Naive thymus-derived CD8-positive, alpha-beta T cell (primary cell): ENCODE measurements at regions not wholly inside any gene's neighbourhood (a gene's known extent, or its start where the extent isn't known, plus 50 kb on each side); places are given as distances from the start of the nearest gene placed in this dataset.

ENCODE experiments used
- ATAC-seq, 2 donors: fragments of 150-1000 bp; cut with Tn5 transposase in 1 of 2; sonication (Bioruptor Pico), chemical (Tn5 transposase) in 1 of 2; 1 replicate in 1 of 2; 2 replicates in 1 of 2; pipeline ENCODE4 v1.10.0; 2021; ENCODE audit warnings: mild to moderate bottlenecking in 2 of 2, moderate library complexity in 2 of 2
- POLR2A ChIA-PET: fragments of 350-600 bp; sonication (Branson Sonifier 250); formaldehyde crosslinking; loops from one replicate; lab custom pipeline; 2021; ENCODE audit warnings: antibody characterized with exemption; lab: Charles Lee
- DNase-seq, 10 donors: peaks; one replicate each; pipeline versions ENCODE4 v3.0.0 to v3.0.0-alpha.2; 2020 to 2022
- H3K27ac Mint-ChIP-seq, 10 donors: one replicate each; pipeline ENCODE4 v1.8.0; 2020 to 2022; ENCODE audit warnings: mild to moderate bottlenecking in 10 of 10, mixed read lengths in 10 of 10, moderate library complexity in 4 of 10, inconsistent platforms in 1 of 10
- H3K27me3 Mint-ChIP-seq, 5 donors: one replicate each; pipeline ENCODE4 v1.8.0; 2021 to 2022; ENCODE audit warnings: mixed read lengths in 5 of 5
- H3K36me3 Mint-ChIP-seq, 3 donors: one replicate each; pipeline ENCODE4 v1.8.0; 2020 to 2022; ENCODE audit warnings: mixed read lengths in 3 of 3, mild to moderate bottlenecking in 2 of 3, inconsistent platforms in 1 of 3
- H3K4me1 Mint-ChIP-seq, 4 donors: one replicate each; pipeline ENCODE4 v1.8.0; 2021 to 2022; ENCODE audit warnings: mixed read lengths in 4 of 4
- H3K4me3 Mint-ChIP-seq, 10 donors: one replicate each; pipeline ENCODE4 v1.8.0; 2020 to 2022; ENCODE audit warnings: mild to moderate bottlenecking in 10 of 10, mixed read lengths in 10 of 10, moderate library complexity in 6 of 10, inconsistent platforms in 1 of 10
- H3K9me3 Mint-ChIP-seq, 9 donors: one replicate each; pipeline ENCODE4 v1.8.0; 2020 to 2022; ENCODE audit warnings: mixed read lengths in 9 of 9, mild to moderate bottlenecking in 3 of 9, inconsistent platforms in 1 of 9, moderate library complexity in 1 of 9

GRCh38 chr14:89489761-89490437 is 72.9 kb upstream of the FOXN3 start:
- peaks cover 30 to 67% (median 60%) of the 10 kb centered on the region in 4 donors for H3K4me1 Mint-ChIP-seq
- H3K4me3 Mint-ChIP-seq = no peak overlapping the region
- no peaks in the 10 kb centered on the region for H3K27me3 Mint-ChIP-seq
- H3K27ac Mint-ChIP-seq = no peak overlapping the region
- H3K36me3 Mint-ChIP-seq = peaks cover 9 to 27% (median 17%) of the 10 kb centered on the region in 3 donors
- DNase-seq (no peak), ATAC-seq (no peak)
- POLR2A ChIA-PET = no interaction called here
- H3K9me3 Mint-ChIP-seq = no peaks in the 10 kb centered on the region

GRCh38 chr14:89486961-89487360 is 69.9 kb upstream of the FOXN3 start:
- no peak overlapping the region for H3K4me3 Mint-ChIP-seq
- H3K27me3 Mint-ChIP-seq = no peaks in the 10 kb centered on the region
- no peaks in the 10 kb centered on the region for H3K9me3 Mint-ChIP-seq
- peak overlapping the region in 2 of 10 donors; percentile 46 to 53 for H3K27ac Mint-ChIP-seq
- peaks cover 9 to 38% (median 21%) of the 10 kb centered on the region in 3 donors for H3K36me3 Mint-ChIP-seq
- H3K4me1 Mint-ChIP-seq = peaks cover 29 to 53% (median 42%) of the 10 kb centered on the region in 4 donors
- DNase-seq (no peak), ATAC-seq (no peak)
- POLR2A ChIA-PET = no interaction called here

GRCh38 chr14:89486505-89486904 is 69.5 kb upstream of the FOXN3 start:
- peaks cover 9 to 40% (median 21%) of the 10 kb centered on the region in 3 donors for H3K36me3 Mint-ChIP-seq
- peak overlapping the region in 1 of 10 donors; percentile 12 for H3K4me3 Mint-ChIP-seq
- DNase-seq (no peak), ATAC-seq (no peak)
- H3K27ac Mint-ChIP-seq = peak overlapping the region in 2 of 10 donors; percentile 53 to 62
- peaks cover 30 to 53% (median 42%) of the 10 kb centered on the region in 4 donors for H3K4me1 Mint-ChIP-seq
- H3K9me3 Mint-ChIP-seq = no peaks in the 10 kb centered on the region
- H3K27me3 Mint-ChIP-seq = no peaks in the 10 kb centered on the region
- POLR2A ChIA-PET = no interaction called here

- no peaks in the 10 kb centered on the region for H3K9me3 Mint-ChIP-seq
- peak overlapping the region in 5 of 10 donors; percentile 9 to 92 (median 49) for H3K27ac Mint-ChIP-seq
- peaks cover 9 to 47% (median 17%) of the 10 kb centered on the region in 3 donors for H3K36me3 Mint-ChIP-seq
- H3K4me1 Mint-ChIP-seq = peaks cover 26 to 44% (median 41%) of the 10 kb centered on the region in 4 donors
- POLR2A ChIA-PET = no interaction called here
- DNase-seq (no peak), ATAC-seq (no peak)
- peak overlapping the region in 1 of 10 donors; percentile 9 for H3K4me3 Mint-ChIP-seq
- no peaks in the 10 kb centered on the region for H3K27me3 Mint-ChIP-seq
These were observed 68.2 kb upstream of the FOXN3 start for GRCh38 chr14:89485264-89485663.

- no peak for ATAC-seq
- peak overlapping the region in 2 of 10 donors; percentile 12 to 53 for H3K27ac Mint-ChIP-seq
- H3K9me3 Mint-ChIP-seq = no peaks in the 10 kb centered on the region
- peak overlapping the region in 1 of 10 donors; percentile 20 for H3K4me3 Mint-ChIP-seq
- H3K36me3 Mint-ChIP-seq = peaks cover 9 to 54% (median 20%) of the 10 kb centered on the region in 3 donors
- POLR2A ChIA-PET = interaction anchor here (0.6 kb wide), 1 partner anchor 1333 kb away, joined by 3 read pairs; no protein-coding TSS in a partner anchor
- H3K27me3 Mint-ChIP-seq = no peaks in the 10 kb centered on the region
- peaks cover 26 to 46% (median 41%) of the 10 kb centered on the region in 4 donors for H3K4me1 Mint-ChIP-seq
- no peak for DNase-seq
These were observed 67.2 kb upstream of the FOXN3 start for GRCh38 chr14:89484051-89484844.

- Mint-ChIP-seq H3K4me3 (no peak overlapping the region), H3K27ac (no peak overlapping the region), H3K4me1 (peaks cover 15 to 44% (median 31%) of the 10 kb centered on the region in 4 donors), H3K9me3 (no peaks in the 10 kb centered on the region), H3K27me3 (no peaks in the 10 kb centered on the region), H3K36me3 (peaks cover 5 to 52% (median 27%) of the 10 kb centered on the region in 3 donors)
- POLR2A ChIA-PET = no interaction called here
- no peak for ATAC-seq
- no peak for DNase-seq
These were observed 64.2 kb upstream of the FOXN3 start for GRCh38 chr14:89481196-89481595.

- no peaks in the 10 kb centered on the region for H3K9me3 Mint-ChIP-seq
- no peaks in the 10 kb centered on the region for H3K27me3 Mint-ChIP-seq
- ATAC-seq = no peak
- H3K4me1 Mint-ChIP-seq = peaks cover 11 to 45% (median 29%) of the 10 kb centered on the region in 4 donors
- H3K36me3 Mint-ChIP-seq = peaks cover 0 to 45% (median 20%) of the 10 kb centered on the region in 3 donors
- POLR2A ChIA-PET = no interaction called here
- H3K4me3 Mint-ChIP-seq = no peak overlapping the region
- H3K27ac Mint-ChIP-seq = no peak overlapping the region
- no peak for DNase-seq
These were observed 63.2 kb upstream of the FOXN3 start for GRCh38 chr14:89480278-89480677.

GRCh38 chr14:89479802-89480201 is 62.8 kb upstream of the FOXN3 start:
- no peaks in the 10 kb centered on the region for H3K27me3 Mint-ChIP-seq
- no peak overlapping the region for H3K4me3 Mint-ChIP-seq
- H3K4me1 Mint-ChIP-seq = peaks cover 10 to 47% (median 30%) of the 10 kb centered on the region in 4 donors
- peaks cover 0 to 41% (median 19%) of the 10 kb centered on the region in 3 donors for H3K36me3 Mint-ChIP-seq
- POLR2A ChIA-PET = no interaction called here
- ATAC-seq (no peak), DNase-seq (no peak)
- H3K27ac Mint-ChIP-seq = peak overlapping the region in 2 of 10 donors; percentile 67 to 69
- H3K9me3 Mint-ChIP-seq = no peaks in the 10 kb centered on the region

GRCh38 chr14:89477391-89477790 is 60.4 kb upstream of the FOXN3 start:
- H3K9me3 Mint-ChIP-seq = no peaks in the 10 kb centered on the region

GRCh38 chr14:89476354-89476896 is 59.4 kb upstream of the FOXN3 start:
- Mint-ChIP-seq H3K4me1 (peaks cover 7 to 47% (median 31%) of the 10 kb centered on the region in 4 donors), H3K27ac (peak overlapping the region in 4 of 10 donors; percentile 27 to 80 (median 48)), H3K4me3 (no peak overlapping the region), H3K27me3 (no peaks in the 10 kb centered on the region), H3K9me3 (no peaks in the 10 kb centered on the region), H3K36me3 (peaks cover 0 to 46% (median 21%) of the 10 kb centered on the region in 3 donors)
- ATAC-seq (no peak), DNase-seq (no peak)
- POLR2A ChIA-PET = no interaction called here

More at GRCh38 chr14:89477391-89477790, 60.4 kb upstream of the FOXN3 start:
- no peak for ATAC-seq
- no peak for DNase-seq
- H3K36me3 Mint-ChIP-seq = peaks cover 0 to 44% (median 20%) of the 10 kb centered on the region in 3 donors
- H3K27ac Mint-ChIP-seq = peak overlapping the region in 5 of 10 donors; percentile 3 to 80 (median 16)
- H3K4me3 Mint-ChIP-seq = no peak overlapping the region
- peaks cover 8 to 44% (median 30%) of the 10 kb centered on the region in 4 donors for H3K4me1 Mint-ChIP-seq
- POLR2A ChIA-PET = no interaction called here
- no peaks in the 10 kb centered on the region for H3K27me3 Mint-ChIP-seq

- POLR2A ChIA-PET = no interaction called here
- Mint-ChIP-seq H3K9me3 (no peaks in the 10 kb centered on the region), H3K4me3 (no peak overlapping the region), H3K36me3 (peaks cover 4 to 39% (median 20%) of the 10 kb centered on the region in 3 donors), H3K27ac (no peak overlapping the region), H3K27me3 (no peaks in the 10 kb centered on the region), H3K4me1 (peaks cover 17 to 60% (median 43%) of the 10 kb centered on the region in 4 donors)
- DNase-seq = no peak
- ATAC-seq = no peak
These were observed 57.4 kb upstream of the FOXN3 start for GRCh38 chr14:89474464-89474863.

- Mint-ChIP-seq H3K4me3 (no peak overlapping the region), H3K27ac (no peak overlapping the region), H3K27me3 (no peaks in the 10 kb centered on the region), H3K4me1 (peaks cover 16 to 60% (median 44%) of the 10 kb centered on the region in 4 donors), H3K36me3 (peaks cover 4 to 35% (median 16%) of the 10 kb centered on the region in 3 donors), H3K9me3 (no peaks in the 10 kb centered on the region)
- no peak for DNase-seq
- POLR2A ChIA-PET = no interaction called here
- ATAC-seq = no peak
These were observed 57.0 kb upstream of the FOXN3 start for GRCh38 chr14:89473989-89474388.
